GM19438 (cell line): ENCODE measurements at regions not wholly inside any gene's neighbourhood (a gene's known extent, or its start where the extent isn't known, plus 50 kb on each side); places are given as distances from the start of the nearest gene placed in this dataset.
"Not testable (repeated sequence)": the region's sequence is repeated elsewhere in the genome, so short reads cannot be mapped to it uniquely, and the experiment has no call there.

ENCODE experiments used
- ATAC-seq: cut with Tn5 transposase; IDR thresholded peaks from one replicate; pipeline ENCODE4 v1.9.1; 2021; ENCODE audit warnings: low read depth; ENCODE audit not compliant: unreplicated experiment

GRCh38 chr2:57453945-57454344 is 592.7 kb upstream of the VRK2 start:
- no peak for ATAC-seq

- ATAC-seq, result no peak
Observed at GRCh38 chr2:57460396-57461276, 586.0 kb upstream of the VRK2 start.

GRCh38 chr2:57461624-57462023 is 585.0 kb upstream of the VRK2 start:
- ATAC-seq, result no peak

GRCh38 chr2:57465067-57465466 is 581.5 kb upstream of the VRK2 start:
- no peak for ATAC-seq

- ATAC-seq, result no peak
Observed at GRCh38 chr2:57465967-57466366, 580.6 kb upstream of the VRK2 start.

GRCh38 chr2:57475391-57475790 is 571.2 kb upstream of the VRK2 start:
- ATAC-seq, result no peak

- ATAC-seq, result no peak
Observed at GRCh38 chr2:57479981-57480380, 566.6 kb upstream of the VRK2 start.

GRCh38 chr2:57488061-57488460 is 558.5 kb upstream of the VRK2 start:
- ATAC-seq, result no peak

GRCh38 chr2:57490741-57491140 is 555.9 kb upstream of the VRK2 start:
- ATAC-seq, result no peak

- no peak for ATAC-seq
Observed at GRCh38 chr2:57491213-57491612, 555.4 kb upstream of the VRK2 start.

GRCh38 chr2:57493966-57494365 is 552.6 kb upstream of the VRK2 start:
- not testable (repeated sequence) for ATAC-seq

- ATAC-seq, result no peak
Observed at GRCh38 chr2:57497489-57498096, 549.0 kb upstream of the VRK2 start.

- ATAC-seq, result no peak
Observed at GRCh38 chr2:57504787-57505186, 541.8 kb upstream of the VRK2 start.

- ATAC-seq, result no peak
Observed at GRCh38 chr2:57509189-57509588, 537.4 kb upstream of the VRK2 start.

- no peak for ATAC-seq
Observed at GRCh38 chr2:57510704-57511103, 535.9 kb upstream of the VRK2 start.

- ATAC-seq, result no peak
Observed at GRCh38 chr2:57515366-57515765, 531.2 kb upstream of the VRK2 start.

- ATAC-seq, result peak; percentile 81
Observed at GRCh38 chr2:57516698-57517340, 529.8 kb upstream of the VRK2 start.

GRCh38 chr2:57523304-57523703 is 523.3 kb upstream of the VRK2 start:
- ATAC-seq, result no peak

- ATAC-seq, result no peak
Observed at GRCh38 chr2:57527685-57528084, 518.9 kb upstream of the VRK2 start.

- no peak for ATAC-seq
Observed at GRCh38 chr2:57528499-57528898, 518.1 kb upstream of the VRK2 start.

GRCh38 chr2:57534358-57534757 is 512.2 kb upstream of the VRK2 start:
- no peak for ATAC-seq
